Liver (tissue), 8 donors: ENCODE measurements at regions not wholly inside any gene's neighbourhood (a gene's known extent, or its start where the extent isn't known, plus 50 kb on each side); places are given as distances from the start of the nearest gene placed in this dataset.

Experiments used
- DNase-seq: peaks from one replicate; pipeline ENCODE4 v3.0.0-alpha.2; 2017; ENCODE audit warnings: low spot score
- H3K27ac ChIP-seq, 2 donors: one replicate each; pipeline ENCODE4 v1.7.0; 2013; ENCODE audit warnings: inconsistent platforms in 2 of 2, low read length in 2 of 2, control low read depth in 1 of 2, low read depth in 1 of 2, mild to moderate bottlenecking in 1 of 2
- H3K27me3 ChIP-seq, 4 donors: one replicate each; pipeline versions ENCODE4 v1.6.1 to v1.7.0; 2013; ENCODE audit warnings: low read length in 3 of 4, inconsistent platforms in 1 of 4, mild to moderate bottlenecking in 1 of 4, moderate library complexity in 1 of 4; ENCODE audit not compliant: control insufficient read depth in 4 of 4, insufficient read depth in 4 of 4
- H3K36me3 ChIP-seq, 4 donors: one replicate each; pipeline versions ENCODE4 v1.6.1 to v1.7.0; 2013; ENCODE audit warnings: low read length in 3 of 4, mild to moderate bottlenecking in 3 of 4, low read depth in 1 of 4, moderate library complexity in 1 of 4; ENCODE audit not compliant: control insufficient read depth in 4 of 4, insufficient read depth in 3 of 4
- H3K4me1 ChIP-seq, 4 donors: one replicate each; pipeline versions ENCODE4 v1.6.1 to v1.7.0; 2013; ENCODE audit warnings: low read length in 3 of 4, mild to moderate bottlenecking in 3 of 4, moderate library complexity in 1 of 4; ENCODE audit not compliant: control insufficient read depth in 4 of 4, insufficient read depth in 4 of 4
- H3K4me3 ChIP-seq, 3 donors: one replicate each; pipeline versions ENCODE4 v1.6.1 to v1.7.0; 2013; ENCODE audit warnings: low read length in 3 of 3, control low read depth in 1 of 3, low read depth in 1 of 3, mild to moderate bottlenecking in 1 of 3
- H3K9ac ChIP-seq, 2 donors: one replicate each; pipeline ENCODE4 v1.7.0; 2013; ENCODE audit warnings: low read length in 2 of 2, mild to moderate bottlenecking in 2 of 2, moderate library complexity in 2 of 2, control low read depth in 1 of 2, low read depth in 1 of 2
- H3K9me3 ChIP-seq, 4 donors: one replicate each; pipeline versions ENCODE4 v1.6.1 to v1.7.0; 2013; ENCODE audit warnings: low read length in 3 of 4; ENCODE audit not compliant: control insufficient read depth in 4 of 4
- ATF3 ChIP-seq: IDR thresholded peaks from 2 replicates; pipeline ENCODE4 v1.6.1; 2016; ENCODE audit warnings: antibody characterized with exemption
- CTCF ChIP-seq: fragments of 150-350 bp; IDR thresholded peaks from 2 replicates; pipeline ENCODE4 v1.5.1; 2017; ENCODE audit warnings: improper control_type of control experiment, low read depth, low read length; ENCODE audit not compliant: missing input control
- EGR1 ChIP-seq, 2 donors: IDR thresholded peaks; 2 replicates each; pipeline ENCODE4 v1.6.1; 2016 to 2018; ENCODE audit warnings: antibody characterized with exemption in 2 of 2, low read depth in 2 of 2
- FOXA1 ChIP-seq: IDR thresholded peaks from 2 replicates; pipeline ENCODE4 v1.6.1; 2016; ENCODE audit warnings: antibody characterized with exemption
- FOXA2 ChIP-seq: IDR thresholded peaks from 2 replicates; pipeline ENCODE4 v1.6.1; 2016; ENCODE audit warnings: antibody characterized with exemption
- HNF4A ChIP-seq, 2 donors: conservative IDR thresholded peaks; 2 replicates each; pipeline ENCODE4 v1.6.1; 2016; ENCODE audit warnings: antibody characterized with exemption in 2 of 2, mild to moderate bottlenecking in 2 of 2
- HNF4G ChIP-seq: IDR thresholded peaks from 2 replicates; pipeline ENCODE4 v1.6.1; 2016; ENCODE audit warnings: antibody characterized with exemption
- JUND ChIP-seq, 2 donors: IDR thresholded peaks; 2 replicates each; pipeline ENCODE4 v1.6.1; 2016; ENCODE audit warnings: antibody characterized with exemption in 2 of 2
- NR2F2 ChIP-seq: IDR thresholded peaks from 2 replicates; pipeline ENCODE4 v1.6.1; 2016; ENCODE audit warnings: antibody characterized with exemption
- RAD21 ChIP-seq, 2 donors: IDR thresholded peaks; 2 replicates each; pipeline ENCODE4 v1.6.1; 2016; ENCODE audit warnings: antibody characterized with exemption in 2 of 2, mild to moderate bottlenecking in 2 of 2
- REST ChIP-seq: IDR thresholded peaks from 2 replicates; pipeline ENCODE4 v1.6.1; 2016; ENCODE audit warnings: antibody characterized with exemption, mild to moderate bottlenecking
- RXRA ChIP-seq, 2 donors: IDR thresholded peaks; 2 replicates each; pipeline ENCODE4 v1.6.1; 2017 to 2018; ENCODE audit warnings: antibody characterized with exemption in 2 of 2, mild to moderate bottlenecking in 1 of 2
- SP1 ChIP-seq: IDR thresholded peaks from 2 replicates; pipeline ENCODE4 v1.6.1; 2018; ENCODE audit warnings: antibody characterized with exemption, mild to moderate bottlenecking
- TAF1 ChIP-seq: conservative IDR thresholded peaks from 2 replicates; pipeline ENCODE4 v1.6.1; 2016; ENCODE audit warnings: antibody characterized with exemption, mild to moderate bottlenecking
- ZBTB33 ChIP-seq: IDR thresholded peaks from 2 replicates; pipeline ENCODE4 v1.6.1; 2016; ENCODE audit warnings: antibody characterized with exemption
- WGBS: extraction: QIAGEN DNeasy Blood & Tissue Kit; methylation state at CpG from one replicate; pipeline ENCODE4 v1.1.7; 2013; 5-methylcytosine and 5-hydroxymethylcytosine counted together
- donor health status: healthy.
- donor health status: healthy.
- donor health status: healthy.
- donor health status: healthy.
- donor health status: healthy.

- TF ChIP-seq ZBTB33, result no peak
- TF ChIP-seq HNF4A (conservative IDR thresholded peaks at IDR 0.05), result no peak
- TF ChIP-seq RAD21 (IDR thresholded peaks at IDR 0.05), result no peak
- no peak for TF ChIP-seq ATF3
- TF ChIP-seq CTCF, result no peak
- TF ChIP-seq RXRA (IDR thresholded peaks at IDR 0.05), result no peak
- TF ChIP-seq JUND (IDR thresholded peaks at IDR 0.05), result no peak
Measured at GRCh38 chr21:27068811-27069210, 101.9 kb upstream of the ADAMTS5 start (continued).

- Histone ChIP-seq H3K4me1 (no peaks in the 10 kb centered on the region), H3K9ac (no peak overlapping the region), H3K27ac (no peak overlapping the region), H3K27me3 (peaks cover 0 to 3% (median 0%) of the 10 kb centered on the region in 4 donors), H3K4me3 (no peak overlapping the region), H3K36me3 (no peaks in the 10 kb centered on the region), H3K9me3 (peaks cover 0 to 10% (median 0%) of the 10 kb centered on the region in 4 donors)
- no peak for DNase-seq
- WGBS, result 57% methylated on average over 1 of the region's 1 CpG
- no peak for TF ChIP-seq ZBTB33
- TF ChIP-seq HNF4G, result no peak
- TF ChIP-seq SP1, result no peak
- no peak for TF ChIP-seq RAD21 (IDR thresholded peaks at IDR 0.05)
- TF ChIP-seq HNF4A (conservative IDR thresholded peaks at IDR 0.05), result no peak
- TF ChIP-seq FOXA2, result no peak
- no peak for TF ChIP-seq FOXA1
Measured at GRCh38 chr21:27067226-27067625, 100.3 kb upstream of the ADAMTS5 start.

GRCh38 chr21:27062443-27062842, 95.6 kb upstream of the ADAMTS5 start:
- H3K36me3 ChIP-seq, result no peaks in the 10 kb centered on the region
- H3K9me3 ChIP-seq, result peaks cover 0 to 10% (median 0%) of the 10 kb centered on the region in 4 donors
- TF ChIP-seq FOXA1 (no peak), NR2F2 (no peak), EGR1 (IDR thresholded peaks at IDR 0.05; ENCODE audit: low read depth in 2 of 2) (no peak), REST (no peak), CTCF (no peak), RXRA (IDR thresholded peaks at IDR 0.05) (no peak), RAD21 (IDR thresholded peaks at IDR 0.05) (no peak), TAF1 (no peak), ATF3 (no peak)
- 67% methylated on average over 1 of the region's 1 CpG for WGBS
- no peak overlapping the region for H3K4me3 ChIP-seq
- H3K27ac ChIP-seq, result no peak overlapping the region
- DNase-seq, result no peak
- H3K9ac ChIP-seq, result no peak overlapping the region
- peaks cover 0 to 3% (median 0%) of the 10 kb centered on the region in 4 donors for H3K27me3 ChIP-seq
- H3K4me1 ChIP-seq, result no peaks in the 10 kb centered on the region
